ENCODE measurements at regions not wholly inside any gene's neighbourhood (a gene's known extent, or its start where the extent isn't known, plus 50 kb on each side); places are given as distances from the start of the nearest gene placed in this dataset.

DNA sequence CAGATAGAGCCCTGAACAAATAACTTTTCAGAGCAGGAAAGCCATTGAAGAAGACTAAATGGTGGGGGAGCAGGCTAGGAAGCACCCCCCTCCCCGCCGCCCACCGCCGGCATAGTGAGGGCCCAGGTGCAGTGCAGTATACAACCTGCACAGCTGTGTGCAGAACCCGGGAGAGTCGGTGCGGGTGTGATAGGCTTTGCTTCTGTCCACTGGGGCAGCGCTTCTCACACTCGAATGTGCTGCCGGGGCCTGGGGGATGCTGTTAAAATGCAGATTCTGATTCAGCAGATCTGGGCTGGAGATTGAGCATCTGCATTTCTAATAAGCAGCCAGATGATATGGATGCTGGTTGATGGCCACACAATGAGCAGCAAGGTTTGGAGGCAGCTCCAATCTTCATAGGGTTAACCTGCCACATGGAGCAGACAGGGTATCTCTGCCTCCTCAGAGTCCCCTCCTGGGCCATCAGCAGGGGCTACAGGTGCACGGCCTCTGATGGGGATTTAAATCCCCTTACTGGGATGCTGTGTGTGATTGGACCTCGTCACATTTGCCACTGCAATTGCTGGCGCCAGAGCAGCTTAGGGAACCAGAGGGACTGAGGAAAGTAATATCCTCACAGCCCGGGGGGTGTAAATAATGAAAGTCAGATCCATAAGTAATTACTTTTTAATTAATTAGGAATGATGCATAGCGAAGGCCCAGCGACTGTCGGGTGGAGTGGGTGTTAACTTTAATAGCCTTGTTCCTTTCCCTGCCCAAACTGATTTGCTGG lies 172.0 kb upstream of the RPL38 start:
- no peak for TF ChIP-seq POLR2A (IDR thresholded peaks at IDR 0.05; ENCODE audit: borderline replicate concordance, extremely low read depth, insufficient read depth, insufficient read length)
- no peak for TF ChIP-seq CTCF (IDR thresholded peaks at IDR 0.05 in 2 of 3, conservative IDR thresholded peaks at IDR 0.05 in 1 of 3; ENCODE audit: borderline replicate concordance in 1 of 3, insufficient read depth in 1 of 3, low read depth in 2 of 3, low read length in 2 of 3)
- TF ChIP-seq SIN3A (IDR thresholded peaks at IDR 0.05; ENCODE audit: low read depth): no peak
- no peak for TF ChIP-seq POLR2AphosphoS5 (IDR thresholded peaks at IDR 0.05; ENCODE audit: low read depth, low read length)
- no peak for TF ChIP-seq EZH2phosphoT487 (IDR thresholded peaks at IDR 0.05; ENCODE audit: borderline replicate concordance)
- TF ChIP-seq EZH2 (IDR thresholded peaks at IDR 0.05): no peak

Data from HCT116 (cell line).